ENCODE measurements at regions not wholly inside any gene's neighbourhood (a gene's known extent, or its start where the extent isn't known, plus 50 kb on each side); places are given as distances from the start of the nearest gene placed in this dataset.

GRCh38 chr7:15049157-15049556 lies 146.6 kb upstream of the DGKB start:
- TF ChIP-seq EZH2phosphoT487 (IDR thresholded peaks at IDR 0.05; ENCODE audit: borderline replicate concordance, low read length) (no peak), EZH2 (IDR thresholded peaks at IDR 0.05; ENCODE audit: low read length, unreplicated experiment) (no peak)
- TF ChIP-seq, protein P1, sequence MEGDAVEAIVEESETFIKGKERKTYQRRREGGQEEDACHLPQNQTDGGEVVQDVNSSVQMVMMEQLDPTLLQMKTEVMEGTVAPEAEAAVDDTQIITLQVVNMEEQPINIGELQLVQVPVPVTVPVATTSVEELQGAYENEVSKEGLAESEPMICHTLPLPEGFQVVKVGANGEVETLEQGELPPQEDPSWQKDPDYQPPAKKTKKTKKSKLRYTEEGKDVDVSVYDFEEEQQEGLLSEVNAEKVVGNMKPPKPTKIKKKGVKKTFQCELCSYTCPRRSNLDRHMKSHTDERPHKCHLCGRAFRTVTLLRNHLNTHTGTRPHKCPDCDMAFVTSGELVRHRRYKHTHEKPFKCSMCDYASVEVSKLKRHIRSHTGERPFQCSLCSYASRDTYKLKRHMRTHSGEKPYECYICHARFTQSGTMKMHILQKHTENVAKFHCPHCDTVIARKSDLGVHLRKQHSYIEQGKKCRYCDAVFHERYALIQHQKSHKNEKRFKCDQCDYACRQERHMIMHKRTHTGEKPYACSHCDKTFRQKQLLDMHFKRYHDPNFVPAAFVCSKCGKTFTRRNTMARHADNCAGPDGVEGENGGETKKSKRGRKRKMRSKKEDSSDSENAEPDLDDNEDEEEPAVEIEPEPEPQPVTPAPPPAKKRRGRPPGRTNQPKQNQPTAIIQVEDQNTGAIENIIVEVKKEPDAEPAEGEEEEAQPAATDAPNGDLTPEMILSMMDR (conservative IDR thresholded peaks at IDR 0.05; ENCODE audit: low read depth, low read length), result no peak
